Cardiac septum (tissue), 1 donor: ENCODE measurements at regions not wholly inside any gene's neighbourhood (a gene's known extent, or its start where the extent isn't known, plus 50 kb on each side); places are given as distances from the start of the nearest gene placed in this dataset.

Experiments used
- DNase-seq: peaks from one replicate; pipeline ENCODE4 v3.0.0-alpha.2; 2020; ENCODE audit warnings: low spot score
- intact Hi-C: fragments of 100-400 bp; cut with DNase I; formaldehyde crosslinking; loops from one replicate; pipeline ENCODE4 v1.14.0; 2022
- donor health status: DM: no; HTN: no; CAD: no.

DNA sequence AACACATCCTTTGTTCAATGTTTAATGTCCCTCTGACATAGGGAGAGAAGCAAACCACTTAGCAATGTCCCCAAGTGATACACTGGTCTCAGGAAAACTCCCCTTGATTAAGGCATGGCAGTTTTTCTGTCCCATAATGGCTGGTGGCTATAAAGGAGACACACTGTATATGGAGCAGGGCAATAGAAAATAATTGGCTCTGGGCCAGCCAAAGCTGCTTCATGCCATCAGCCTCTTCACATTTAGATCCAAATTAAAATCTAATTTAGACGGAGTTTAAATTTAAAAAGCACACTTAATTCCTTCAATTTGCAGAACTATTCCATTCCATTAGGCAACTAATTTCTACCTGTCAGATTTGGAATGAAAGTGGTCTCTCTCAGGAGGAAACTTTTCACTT is 638.1 kb downstream of the DSC3 start:
- intact Hi-C loops = no loop called here
- no peak for DNase-seq

DNA sequence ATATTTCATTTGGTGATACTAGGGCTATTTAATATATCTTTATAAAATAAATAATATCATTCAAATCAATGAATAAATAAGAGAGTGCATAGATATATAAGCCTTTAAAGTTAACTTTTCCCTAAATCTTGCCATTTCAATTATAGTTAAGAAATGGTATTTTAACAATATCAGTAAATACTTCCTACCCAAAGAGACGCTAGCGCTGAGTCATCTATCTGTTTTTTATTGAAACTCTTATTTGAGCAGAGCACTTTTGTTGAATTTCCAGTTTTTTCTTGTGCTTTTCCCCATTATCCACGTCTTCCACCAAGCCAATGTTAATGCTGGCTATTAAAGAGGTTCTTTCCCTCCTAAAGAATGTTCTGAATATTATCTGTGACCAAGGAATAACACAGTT is 639.3 kb downstream of the DSC3 start:
- intact Hi-C loops = no loop called here

GRCh38 chr18:30387401-30387800 is 655.1 kb downstream of the DSC3 start:
- no peak for DNase-seq
- intact Hi-C loops = no loop called here

More for the DNA sequence above, 639.3 kb downstream of the DSC3 start:
- no peak for DNase-seq

DNA sequence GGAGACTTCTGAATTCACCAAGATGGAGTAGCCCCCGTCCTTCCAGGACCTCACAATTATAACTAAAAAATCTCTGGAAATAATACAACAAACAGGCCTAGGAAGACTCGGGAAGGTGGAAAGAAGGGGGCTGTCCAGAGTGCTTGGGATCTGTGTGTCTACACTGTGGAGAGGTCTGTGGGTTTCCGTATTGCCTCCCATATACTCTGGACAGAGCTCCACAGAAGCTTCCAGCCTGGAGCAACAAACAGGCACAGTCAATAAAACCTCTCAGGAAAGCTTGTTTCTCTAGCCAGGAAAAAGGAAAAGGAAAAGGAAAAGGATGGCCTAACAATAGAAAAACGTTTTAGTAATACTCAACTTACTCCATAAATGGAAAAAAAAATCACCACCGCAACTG is 655.9 kb downstream of the DSC3 start:
- intact Hi-C loops = no loop called here
- no peak for DNase-seq

DNA sequence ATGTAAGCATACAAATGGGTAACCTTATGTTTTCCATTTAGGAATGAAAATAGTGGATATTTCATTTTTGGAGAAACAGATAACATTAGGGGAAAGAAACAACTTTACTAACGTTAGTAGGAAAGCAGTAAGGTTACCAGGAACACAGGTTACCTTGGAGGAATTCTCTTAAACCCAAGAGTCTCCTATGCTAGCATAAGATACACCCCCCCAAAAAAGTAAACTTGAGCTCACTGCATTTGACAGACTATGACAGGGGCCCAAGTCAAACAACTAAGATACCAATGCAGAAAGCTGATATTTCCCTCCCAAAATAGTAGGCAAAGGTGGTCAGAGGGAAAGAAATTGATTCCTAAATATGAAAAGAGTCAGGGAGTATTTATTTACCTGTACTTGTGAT is 656.9 kb downstream of the DSC3 start:
- intact Hi-C loops = no loop called here
- DNase-seq = no peak

DNA sequence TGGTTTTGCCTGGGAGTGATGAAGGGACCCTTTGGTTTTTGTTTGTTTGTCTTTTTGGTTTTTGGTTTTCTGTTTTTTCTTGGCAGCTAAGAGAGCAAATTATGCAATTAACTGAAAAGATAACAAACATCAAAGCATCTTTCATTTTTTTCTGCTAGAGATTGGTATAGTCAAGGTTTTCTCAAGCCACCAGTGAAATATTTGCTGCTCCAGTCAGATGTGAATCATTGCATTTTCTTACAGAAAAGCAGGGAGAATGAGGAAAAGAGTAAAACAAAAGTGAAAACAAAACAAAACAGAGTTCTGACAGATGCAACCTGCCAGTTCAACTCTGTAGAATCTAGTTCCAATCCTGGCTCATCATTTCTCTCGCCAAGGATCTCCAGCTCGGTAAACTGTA is 660.7 kb downstream of the DSC3 start:
- intact Hi-C loops = no loop called here
- no peak for DNase-seq

- intact Hi-C loops = no loop called here
- no peak for DNase-seq
Measured at GRCh38 chr18:30378097-30378496, 664.4 kb downstream of the DSC3 start.

- intact Hi-C loops = no loop called here
- DNase-seq = no peak
Measured at GRCh38 chr18:30376515-30376914, 666.0 kb downstream of the DSC3 start.

DNA sequence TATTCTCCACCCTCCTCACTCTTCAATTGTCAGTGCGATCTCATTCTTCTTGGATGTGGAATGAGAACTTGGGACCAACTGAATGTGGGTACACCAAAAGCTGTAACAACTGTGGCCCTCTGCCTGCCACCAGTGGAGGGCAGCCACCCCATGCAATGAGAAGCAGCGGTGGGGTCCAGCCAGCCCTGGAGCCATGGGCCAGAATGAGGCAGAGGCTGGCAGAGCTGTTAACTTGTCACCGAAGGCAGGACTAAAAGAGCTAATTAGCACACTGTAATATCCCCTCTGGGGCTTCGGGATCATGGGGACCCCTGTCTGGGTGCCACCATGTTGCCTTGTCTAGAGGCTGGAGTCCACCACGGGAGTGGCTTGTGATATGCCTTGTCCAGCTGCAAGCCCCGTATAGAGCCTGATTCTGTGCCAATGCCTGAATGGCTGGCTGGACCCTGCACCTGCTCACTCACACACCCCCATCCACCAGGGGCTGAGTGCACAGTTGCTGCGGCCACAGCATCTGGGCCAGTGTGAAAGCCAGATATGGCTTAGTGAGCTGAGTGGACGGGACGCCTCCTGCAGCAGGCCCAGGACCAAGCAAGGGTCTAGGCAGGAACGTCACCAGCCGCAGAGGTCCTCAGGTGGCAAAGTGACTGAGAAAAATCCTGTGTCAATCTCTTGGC is 680.5 kb downstream of the DSC3 start:
- intact Hi-C loops = no loop called here

DNA sequence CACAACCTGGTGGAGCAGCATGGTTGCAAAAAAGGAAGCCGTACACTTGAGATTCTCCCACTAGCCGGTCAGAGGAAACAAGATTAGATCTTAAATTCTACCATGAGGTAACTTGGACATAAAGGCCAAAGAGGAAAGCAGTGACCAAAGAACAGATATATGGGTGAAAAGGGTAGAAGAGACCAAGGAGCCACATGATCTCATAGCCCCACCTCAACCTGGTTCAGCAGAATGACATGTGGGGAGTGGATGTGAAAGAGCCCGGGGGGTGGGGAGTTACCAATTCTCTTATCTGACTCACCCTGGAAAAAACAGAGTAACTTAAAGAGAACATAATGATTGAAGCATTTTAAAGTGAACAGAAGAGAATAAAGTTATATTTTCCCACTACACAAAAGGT is 683.0 kb downstream of the DSC3 start:
- intact Hi-C loops = no loop called here
- no peak for DNase-seq

More for the DNA sequence above, 680.5 kb downstream of the DSC3 start:
- DNase-seq = no peak

GRCh38 chr18:30358555-30358954 is 684.0 kb downstream of the DSC3 start:
- intact Hi-C loops = no loop called here
- DNase-seq = no peak

DNA sequence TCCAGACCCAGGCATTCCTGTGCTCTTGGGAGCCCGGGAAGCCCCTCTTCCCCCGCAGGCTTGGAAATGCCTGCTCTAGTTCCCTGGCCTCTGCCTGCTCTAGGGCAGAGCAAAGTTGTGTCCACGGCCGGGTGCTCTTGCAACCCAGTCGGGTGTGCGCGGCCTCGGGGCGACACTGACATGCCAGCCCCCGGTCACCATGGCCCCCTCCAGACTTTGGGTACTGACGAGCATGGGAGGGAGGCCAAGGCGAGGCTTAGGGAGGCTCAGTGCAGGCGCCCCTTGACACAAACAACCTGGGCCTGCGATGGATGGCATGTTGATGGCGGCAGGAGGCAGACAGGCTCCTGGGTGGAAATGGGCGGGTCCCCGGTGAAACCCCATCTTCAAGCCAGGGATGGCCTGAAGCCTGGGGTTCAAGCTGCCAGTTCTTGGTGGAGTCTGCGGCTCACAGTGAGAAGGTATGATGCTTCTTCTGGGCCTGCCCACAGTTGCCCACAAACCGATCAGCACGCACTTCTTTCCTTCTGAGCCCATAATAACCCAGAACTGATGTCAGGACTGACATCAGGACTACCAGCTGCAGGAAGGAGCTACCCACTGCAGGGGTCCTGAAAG is 689.9 kb downstream of the DSC3 start:
- intact Hi-C loops = no loop called here
- DNase-seq = no peak

DNA sequence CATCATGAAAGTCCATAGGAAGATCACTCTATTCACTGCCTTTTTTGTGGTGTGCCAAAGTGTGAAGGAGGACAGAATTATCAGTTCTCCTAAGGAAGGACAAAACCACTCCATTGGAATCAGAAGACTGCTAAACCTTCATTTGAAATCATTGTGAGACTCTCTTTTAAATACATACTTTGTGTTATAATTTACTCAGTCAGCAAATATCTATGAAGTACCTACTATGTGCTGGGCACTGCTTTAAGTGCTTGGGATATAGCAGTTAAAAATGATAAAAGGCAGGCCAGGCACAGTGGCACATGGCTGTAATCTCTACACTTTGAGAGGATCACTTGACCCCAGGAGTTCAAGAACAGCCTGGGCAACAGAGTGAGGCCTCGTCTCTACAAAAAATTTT is 692.3 kb downstream of the DSC3 start:
- DNase-seq = no peak
- intact Hi-C loops = no loop called here

- no peak for DNase-seq
- intact Hi-C loops = no loop called here
Measured at GRCh38 chr18:30343090-30343489, 699.5 kb downstream of the DSC3 start.

DNA sequence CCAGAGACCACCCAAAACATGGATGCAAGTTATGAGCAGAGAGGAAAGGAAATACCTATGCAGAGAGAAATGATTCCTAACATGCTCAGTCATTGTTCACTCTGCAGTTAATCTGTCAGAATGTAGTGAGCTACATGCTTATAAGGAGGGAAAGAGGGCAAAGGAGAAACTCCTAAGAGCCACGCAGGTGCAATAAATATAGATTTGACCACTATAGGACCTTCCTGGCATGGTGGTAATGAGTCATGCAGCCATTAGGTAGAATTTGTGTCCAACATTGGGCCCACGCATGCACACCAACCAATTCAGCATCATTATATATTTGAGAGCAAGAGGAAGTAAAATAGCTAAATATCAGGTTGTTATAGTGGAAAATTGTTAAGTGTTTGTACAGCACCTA is 699.9 kb downstream of the DSC3 start:
- intact Hi-C loops = no loop called here
- no peak for DNase-seq

DNA sequence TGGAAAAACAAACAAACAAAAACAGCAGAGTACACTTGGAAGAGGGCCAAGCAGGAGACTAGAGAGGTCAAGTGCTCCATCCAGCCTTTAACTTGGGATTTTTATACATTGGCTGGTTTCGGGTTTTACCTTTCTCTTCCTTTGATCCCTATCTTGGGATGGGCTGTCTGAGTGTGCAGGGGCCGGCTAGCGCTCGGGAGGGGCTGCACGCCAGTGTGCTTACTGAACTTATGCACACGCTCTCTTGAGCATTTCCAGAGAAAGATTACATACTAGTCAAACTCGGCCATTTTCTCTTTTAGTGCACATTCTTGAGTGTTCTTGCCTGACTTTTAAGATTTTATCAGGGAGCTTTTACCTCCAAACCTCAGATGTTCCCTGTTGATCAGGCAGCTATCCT is 707.8 kb downstream of the DSC3 start:
- no peak for DNase-seq
- intact Hi-C loops = no loop called here

GRCh38 chr18:30333310-30333709 is 709.2 kb downstream of the DSC3 start:
- no peak for DNase-seq
- intact Hi-C loops = no loop called here

DNA sequence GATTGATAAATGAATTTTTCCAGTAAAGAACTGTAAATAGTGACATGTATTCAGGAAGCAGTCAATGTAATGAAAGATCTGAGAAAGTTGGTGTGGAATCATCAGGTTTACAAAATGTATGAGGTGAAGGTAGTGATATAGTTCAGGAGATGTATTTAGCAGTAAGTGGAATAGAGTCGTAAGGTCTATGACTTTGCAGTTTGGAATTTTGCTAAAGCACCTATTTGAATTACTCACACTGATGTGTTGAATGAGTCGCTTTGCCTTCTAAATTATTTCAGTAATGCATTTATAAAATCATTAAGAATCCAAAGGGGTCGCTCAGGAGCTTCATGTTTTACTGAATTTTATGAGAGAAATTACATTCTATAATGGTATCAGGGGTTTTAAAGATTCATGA is 713.7 kb downstream of the DSC3 start:
- no peak for DNase-seq
- intact Hi-C loops = no loop called here

DNA sequence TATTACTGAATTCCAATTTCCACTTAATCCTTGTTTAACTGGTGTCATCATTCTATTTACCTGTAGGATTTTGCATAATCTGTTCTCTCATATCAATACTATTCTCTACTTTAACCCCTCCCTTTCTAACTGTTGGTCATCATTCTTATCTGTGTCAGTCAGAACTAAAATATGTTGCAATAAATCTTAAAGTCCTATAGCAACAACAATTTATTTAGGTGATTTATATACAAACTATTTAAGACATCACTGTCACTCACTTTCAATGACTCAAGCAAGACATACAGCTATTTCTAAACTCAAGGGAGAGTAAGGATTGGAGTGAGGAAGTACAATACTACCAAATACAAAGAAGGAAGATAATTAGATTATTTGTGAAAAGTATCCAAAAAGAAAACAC is 740.4 kb downstream of the DSC3 start:
- intact Hi-C loops = no loop called here
- DNase-seq = no peak

- no peak for DNase-seq
- intact Hi-C loops = no loop called here
Measured at GRCh38 chr18:30298769-30299168, 743.8 kb downstream of the DSC3 start.

DNA sequence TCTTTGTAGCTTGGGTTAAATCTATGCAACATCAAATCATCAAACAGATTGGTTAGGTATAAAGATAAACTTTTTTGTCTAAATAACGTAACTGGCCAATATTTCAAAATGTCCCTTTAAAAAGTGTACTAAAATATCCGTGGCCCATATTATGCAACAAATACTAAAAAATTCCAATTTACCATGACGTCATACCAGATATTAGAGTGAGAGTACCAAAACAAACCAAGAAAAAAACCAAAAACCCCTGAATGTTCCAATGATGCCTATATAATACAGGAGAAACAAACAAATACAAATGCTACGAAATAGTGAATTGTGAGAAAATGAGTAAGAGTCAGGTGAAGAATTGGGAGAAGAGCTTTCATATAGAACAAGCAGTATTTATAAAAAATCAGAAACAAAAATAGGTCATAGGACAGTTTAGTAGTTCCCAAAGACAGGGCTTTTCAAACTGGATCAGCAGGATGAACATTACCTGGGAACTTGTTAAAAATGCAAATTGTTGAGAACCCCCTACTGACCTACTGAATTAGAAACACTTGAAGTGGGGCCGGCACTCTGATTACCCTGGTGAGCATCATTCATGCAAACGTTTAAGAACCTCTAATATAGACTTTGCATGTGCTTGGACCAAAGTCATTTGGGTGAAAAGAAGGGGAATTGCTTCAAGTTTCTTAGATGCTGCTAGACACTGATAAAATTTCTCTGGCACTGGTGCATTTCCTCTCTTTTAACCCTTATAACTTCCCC is 753.7 kb downstream of the DSC3 start:
- no peak for DNase-seq
- intact Hi-C loops = no loop called here
